ENCODE measurements at regions not wholly inside any gene's neighbourhood (a gene's known extent, or its start where the extent isn't known, plus 50 kb on each side); places are given as distances from the start of the nearest gene placed in this dataset.
"Not testable (repeated sequence)": the region's sequence is repeated elsewhere in the genome, so short reads cannot be mapped to it uniquely, and the experiment has no call there.

GRCh38 chr2:207321514-207321913 is 155.8 kb upstream of the KLF7 start:
- DNase-seq (ENCODE audit: low read depth in 3 of 3, low spot score in 2 of 3), result no peak

- DNase-seq (ENCODE audit: low read depth in 3 of 3, low spot score in 2 of 3), result no peak
Measured at GRCh38 chr2:207324001-207324400, 158.3 kb upstream of the KLF7 start.

GRCh38 chr2:207327513-207327912 is 161.8 kb upstream of the KLF7 start:
- DNase-seq (ENCODE audit: low read depth in 3 of 3, low spot score in 2 of 3), result no peak

- no peak for DNase-seq (ENCODE audit: low read depth in 3 of 3, low spot score in 2 of 3)
Measured at GRCh38 chr2:207328944-207329386, 163.2 kb upstream of the KLF7 start.

GRCh38 chr2:207330912-207331311 is 165.2 kb upstream of the KLF7 start:
- no peak for DNase-seq (ENCODE audit: low read depth in 3 of 3, low spot score in 2 of 3)

GRCh38 chr2:207331674-207332073 is 165.9 kb upstream of the KLF7 start:
- no peak for DNase-seq (ENCODE audit: low read depth in 3 of 3, low spot score in 2 of 3)

- DNase-seq (ENCODE audit: low read depth in 3 of 3, low spot score in 2 of 3), result no peak
Measured at GRCh38 chr2:207332480-207333212, 166.9 kb upstream of the KLF7 start.

GRCh38 chr2:207333599-207334300 is 168.0 kb upstream of the KLF7 start:
- DNase-seq (ENCODE audit: low read depth in 3 of 3, low spot score in 2 of 3), result no peak

GRCh38 chr2:207334301-207334623 is 168.5 kb upstream of the KLF7 start:
- no peak for DNase-seq (ENCODE audit: low read depth in 3 of 3, low spot score in 2 of 3)

- DNase-seq (ENCODE audit: low read depth in 3 of 3, low spot score in 2 of 3), result no peak
Measured at GRCh38 chr2:207334624-207335371, 169.1 kb upstream of the KLF7 start.

GRCh38 chr2:207337234-207338219 is 171.8 kb upstream of the KLF7 start:
- DNase-seq (ENCODE audit: low read depth in 3 of 3, low spot score in 2 of 3), result no peak

GRCh38 chr2:207338220-207338607 is 172.5 kb upstream of the KLF7 start:
- no peak for DNase-seq (ENCODE audit: low read depth in 3 of 3, low spot score in 2 of 3)

- DNase-seq (ENCODE audit: low read depth in 3 of 3, low spot score in 2 of 3), result no peak
Measured at GRCh38 chr2:207338610-207339009, 172.9 kb upstream of the KLF7 start.

GRCh38 chr2:207341112-207341750 is 175.5 kb upstream of the KLF7 start:
- no peak for DNase-seq (ENCODE audit: low read depth in 3 of 3, low spot score in 2 of 3)

GRCh38 chr2:207341804-207342203 is 176.1 kb upstream of the KLF7 start:
- no peak for DNase-seq (ENCODE audit: low read depth in 3 of 3, low spot score in 2 of 3)

- DNase-seq (ENCODE audit: low read depth in 3 of 3, low spot score in 2 of 3), result not testable (repeated sequence)
Measured at GRCh38 chr2:207344596-207345394, 179.0 kb upstream of the KLF7 start.

GRCh38 chr2:207351171-207351570 is 178.6 kb upstream of the CREB1 start:
- no peak for DNase-seq (ENCODE audit: low read depth in 3 of 3, low spot score in 2 of 3)

GRCh38 chr2:207352978-207353671 is 176.6 kb upstream of the CREB1 start:
- no peak for DNase-seq (ENCODE audit: low read depth in 3 of 3, low spot score in 2 of 3)

GRCh38 chr2:207353836-207354235 is 175.9 kb upstream of the CREB1 start:
- no peak for DNase-seq (ENCODE audit: low read depth in 3 of 3, low spot score in 2 of 3)

All from right renal cortex interstitium (tissue), 3 donors.